CD14-positive monocyte (primary cell): ENCODE measurements at regions not wholly inside any gene's neighbourhood (a gene's known extent, or its start where the extent isn't known, plus 50 kb on each side); places are given as distances from the start of the nearest gene placed in this dataset.

Experiments
- DNase-seq, 3 donors: peaks; one replicate each; pipeline ENCODE4 v3.0.0-alpha.2; 2011 to 2022
- H2AFZ ChIP-seq: 2 replicates; pipeline ENCODE4 v1.6.0; 2012; ENCODE audit warnings: mild to moderate bottlenecking, low read depth, low read length, inconsistent platforms; ENCODE audit not compliant: insufficient read depth, poor library complexity, severe bottlenecking
- H3K27ac ChIP-seq, 2 donors: 1 replicate in 1 of 2; 2 replicates in 1 of 2; pipeline ENCODE4 v1.5.1; 2012 to 2013; ENCODE audit warnings: low read length in 2 of 2, control low read depth in 1 of 2, inconsistent platforms in 1 of 2, low read depth in 1 of 2, mild to moderate bottlenecking in 1 of 2
- H3K27me3 ChIP-seq, 2 donors: one replicate each; pipeline versions ENCODE4 v1.6.0 to v1.6.1; 2011 to 2013; ENCODE audit warnings: low read length in 2 of 2; ENCODE audit not compliant: control insufficient read depth in 2 of 2, insufficient read depth in 2 of 2
- H3K36me3 ChIP-seq, 2 donors: replicated peaks in 1 of 2; 1 replicate in 1 of 2; 2 replicates in 1 of 2; pipeline versions ENCODE4 v1.5.1 to v1.6.1; 2012 to 2013; ENCODE audit warnings: low read length in 2 of 2, control low read depth in 1 of 2, inconsistent platforms in 1 of 2, mild to moderate bottlenecking in 1 of 2; ENCODE audit not compliant: insufficient read depth in 2 of 2, control insufficient read depth in 1 of 2
- H3K4me1 ChIP-seq, 2 donors: 1 replicate in 1 of 2; 2 replicates in 1 of 2; pipeline versions ENCODE4 v1.5.1 to v1.6.1; 2012 to 2013; ENCODE audit warnings: low read length in 2 of 2, control low read depth in 1 of 2, inconsistent platforms in 1 of 2, mild to moderate bottlenecking in 1 of 2, moderate library complexity in 1 of 2; ENCODE audit not compliant: insufficient read depth in 2 of 2, control insufficient read depth in 1 of 2
- H3K4me2 ChIP-seq: replicated peaks from 2 replicates; pipeline ENCODE3; 2012; ENCODE audit warnings: low read length, moderate library complexity, mild to moderate bottlenecking; ENCODE audit not compliant: poor library complexity, severe bottlenecking; ENCODE audit errors: extremely low read depth
- H3K4me3 ChIP-seq, 3 experiments: fragments of 200-600 bp in 1 of 3; sonication (generic) in 1 of 3; replicated peaks in 1 of 3; 1 replicate in 2 of 3; 2 replicates in 1 of 3; pipeline ENCODE4 v1.5.1; 2011 to 2013; ENCODE audit warnings: low read length in 3 of 3, mild to moderate bottlenecking in 3 of 3, control low read depth in 2 of 3, low read depth in 2 of 3, inconsistent platforms in 1 of 3, moderate library complexity in 1 of 3
- H3K79me2 ChIP-seq: 2 replicates; pipeline ENCODE4 v1.6.0; 2012; ENCODE audit warnings: mild to moderate bottlenecking, control low read depth, inconsistent platforms, low read length, moderate library complexity; ENCODE audit not compliant: insufficient read depth
- H3K9ac ChIP-seq: 2 replicates; pipeline ENCODE4 v1.6.0; 2017; ENCODE audit warnings: low read length, mild to moderate bottlenecking; ENCODE audit not compliant: insufficient read depth, poor library complexity, severe bottlenecking
- H3K9me3 ChIP-seq, 2 donors: replicated peaks in 1 of 2; 1 replicate in 1 of 2; 2 replicates in 1 of 2; pipeline versions ENCODE4 v1.5.1 to v1.6.1; 2012 to 2013; ENCODE audit warnings: low read length in 2 of 2, control low read depth in 1 of 2; ENCODE audit not compliant: control insufficient read depth in 1 of 2, insufficient read depth in 1 of 2
- H4K20me1 ChIP-seq: 2 replicates; pipeline ENCODE4 v1.6.0; 2012; ENCODE audit warnings: mild to moderate bottlenecking, low read length, control low read depth, moderate library complexity; ENCODE audit not compliant: insufficient read depth
- H3K27ac Mint-ChIP-seq, 7 donors: one replicate each; pipeline ENCODE4 v1.8.0; 2020; ENCODE audit warnings: mild to moderate bottlenecking in 7 of 7, mixed read lengths in 7 of 7, moderate library complexity in 6 of 7, inconsistent platforms in 2 of 7
- H3K27me3 Mint-ChIP-seq, 3 donors: one replicate each; pipeline ENCODE4 v1.8.0; 2021 to 2022; ENCODE audit warnings: low read depth in 3 of 3, mild to moderate bottlenecking in 3 of 3, mixed read lengths in 3 of 3, moderate library complexity in 3 of 3, inconsistent platforms in 1 of 3
- H3K36me3 Mint-ChIP-seq, 2 donors: one replicate each; pipeline ENCODE4 v1.8.0; 2020; ENCODE audit warnings: mixed read lengths in 2 of 2, inconsistent platforms in 1 of 2, mild to moderate bottlenecking in 1 of 2
- H3K4me1 Mint-ChIP-seq: one replicate; pipeline ENCODE4 v1.8.0; 2020; ENCODE audit warnings: mild to moderate bottlenecking, mixed read lengths
- H3K4me3 Mint-ChIP-seq, 2 donors: one replicate each; pipeline ENCODE4 v1.8.0; 2020; ENCODE audit warnings: mild to moderate bottlenecking in 2 of 2, mixed read lengths in 2 of 2, moderate library complexity in 1 of 2
- H3K9me3 Mint-ChIP-seq, 7 donors: one replicate each; pipeline ENCODE4 v1.8.0; 2020 to 2022; ENCODE audit warnings: mixed read lengths in 7 of 7, mild to moderate bottlenecking in 6 of 7, moderate library complexity in 6 of 7, inconsistent platforms in 2 of 7
- CTCF ChIP-seq: fragments of 200-600 bp; IDR thresholded peaks from one replicate; pipeline ENCODE4 v1.8.0; 2022; ENCODE audit warnings: antibody characterized with exemption, mild to moderate bottlenecking
- WGBS: methylation state at CpG from one replicate; pipeline ENCODE4 v1.1.5; 2013; ENCODE audit warnings: missing lambda C conversion rate; ENCODE audit not compliant: insufficient coverage; 5-methylcytosine and 5-hydroxymethylcytosine counted together
- intact Hi-C, 2 donors: fragments of 100-400 bp; cut with micrococcal nuclease; formaldehyde crosslinking; loops; one replicate each; pipeline versions ENCODE4 v1.15.0 to v1.15.1; 2023

- no peaks in the 10 kb centered on the region for H3K27me3 Mint-ChIP-seq
- no peaks in the 10 kb centered on the region for H3K36me3 ChIP-seq
- no peaks in the 10 kb centered on the region for H3K4me1 ChIP-seq
- H3K27ac Mint-ChIP-seq = no peak overlapping the region
- no peaks in the 10 kb centered on the region for H4K20me1 ChIP-seq
- no peak for DNase-seq
- no peak overlapping the region for H3K9ac ChIP-seq
- no peak overlapping the region for H2AFZ ChIP-seq
- no peaks in the 10 kb centered on the region for H3K4me1 Mint-ChIP-seq
- no peaks in the 10 kb centered on the region for H3K36me3 Mint-ChIP-seq
- intact Hi-C loops = no loop called here
- no peak overlapping the region for H3K27ac ChIP-seq
- peaks cover 2 to 12% (median 7%) of the 10 kb centered on the region in 7 donors for H3K9me3 Mint-ChIP-seq
- H3K4me2 ChIP-seq = no peak overlapping the region
- H3K4me3 ChIP-seq = no peak overlapping the region
- H3K27me3 ChIP-seq = no peaks in the 10 kb centered on the region
- no peak overlapping the region for H3K4me3 Mint-ChIP-seq
- no peaks in the 10 kb centered on the region for H3K79me2 ChIP-seq
- peaks cover 0 to 10% of the 10 kb centered on the region in 2 donors for H3K9me3 ChIP-seq
- WGBS = 92% methylated on average over 25 of the region's 28 CpGs
- no peak for TF ChIP-seq CTCF
Measured at GRCh38 chr20:7622399-7622961, 317.8 kb downstream of the HAO1 start.

GRCh38 chr20:7624886-7625285, 315.4 kb downstream of the HAO1 start:
- Histone ChIP-seq H3K27ac (no peak overlapping the region), H2AFZ (no peak overlapping the region), H3K4me3 (no peak overlapping the region), H4K20me1 (no peaks in the 10 kb centered on the region), H3K4me2 (no peak overlapping the region), H3K9me3 (peaks cover 0 to 10% of the 10 kb centered on the region in 2 donors), H3K79me2 (no peaks in the 10 kb centered on the region), H3K9ac (no peak overlapping the region), H3K27me3 (no peaks in the 10 kb centered on the region), H3K36me3 (no peaks in the 10 kb centered on the region), H3K4me1 (no peaks in the 10 kb centered on the region)
- no peak for TF ChIP-seq CTCF
- intact Hi-C loops = no loop called here
- DNase-seq = no peak
- Mint-ChIP-seq H3K4me3 (no peak overlapping the region), H3K4me1 (no peaks in the 10 kb centered on the region), H3K27me3 (no peaks in the 10 kb centered on the region), H3K36me3 (no peaks in the 10 kb centered on the region), H3K9me3 (peaks cover 2 to 12% (median 7%) of the 10 kb centered on the region in 7 donors), H3K27ac (no peak overlapping the region)
- no CpG with 5 or more reads among the region's 5 CpGs for WGBS
